Sigmoid colon (tissue), 3 donors: ENCODE measurements at regions not wholly inside any gene's neighbourhood (a gene's known extent, or its start where the extent isn't known, plus 50 kb on each side); places are given as distances from the start of the nearest gene placed in this dataset.

Source experiments
- CTCF ChIP-seq, 4 experiments: fragments of 450-650 bp in 3 of 4; fragments of 200-600 bp in 1 of 4; IDR thresholded peaks; one replicate each; pipeline ENCODE4 v1.5.1; 2016 to 2019; ENCODE audit warnings: antibody characterized with exemption in 4 of 4, mild to moderate bottlenecking in 3 of 4, moderate library complexity in 2 of 4
- POLR2A ChIP-seq, 2 donors: fragments of 450-650 bp; IDR thresholded peaks; one replicate each; pipeline ENCODE4 v1.6.1; 2016; ENCODE audit warnings: antibody characterized with exemption in 2 of 2, mild to moderate bottlenecking in 2 of 2, moderate library complexity in 2 of 2

DNA sequence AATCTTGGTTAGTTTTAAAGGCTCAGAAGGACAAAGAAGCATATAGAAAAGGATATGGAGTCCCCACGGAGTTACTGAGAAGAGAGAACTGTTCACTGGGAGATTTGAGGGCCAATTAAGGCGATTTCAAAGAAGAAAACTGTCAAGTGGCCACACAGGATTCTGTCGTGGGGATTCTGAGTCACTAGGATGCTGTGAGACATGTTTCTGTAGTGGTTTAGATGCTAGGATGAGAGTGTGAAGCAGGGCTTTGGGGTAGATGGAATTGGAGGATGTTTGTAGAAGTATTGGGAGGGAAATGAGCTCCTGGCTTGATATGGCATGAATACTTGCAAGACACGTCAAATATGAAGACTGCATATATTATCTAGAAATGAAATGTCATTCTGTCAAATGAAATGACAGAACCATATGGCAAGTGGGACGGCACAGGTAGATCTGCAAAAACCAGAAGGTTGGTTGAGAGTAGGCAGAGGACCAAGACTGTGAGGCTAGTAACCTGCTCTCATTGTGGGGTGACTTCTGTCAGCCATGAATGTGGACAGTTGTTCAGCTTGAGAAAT, 136.3 kb upstream of the SPRY4 start:
- TF ChIP-seq CTCF (IDR thresholded peaks at IDR 0.05) = no peak
- TF ChIP-seq POLR2A (IDR thresholded peaks at IDR 0.05) = no peak
